ENCODE measurements at regions not wholly inside any gene's neighbourhood (a gene's known extent, or its start where the extent isn't known, plus 50 kb on each side); places are given as distances from the start of the nearest gene placed in this dataset.

- TF ChIP-seq CTCF (conservative IDR thresholded peaks at IDR 0.05 in 1 of 2, IDR thresholded peaks at IDR 0.05 in 1 of 2; ENCODE audit: extremely low read depth in 1 of 2, insufficient read depth in 1 of 2, low read depth in 1 of 2, low read length in 2 of 2) (no peak), EZH2 (IDR thresholded peaks at IDR 0.05; ENCODE audit: borderline replicate concordance, low read length) (no peak)
These were observed 440.9 kb downstream of the DIRAS2 start for GRCh38 chr9:90201766-90202165.

Data from mammary epithelial cell (primary cell).